SK-N-MC (cell line): ENCODE measurements at regions not wholly inside any gene's neighbourhood (a gene's known extent, or its start where the extent isn't known, plus 50 kb on each side); places are given as distances from the start of the nearest gene placed in this dataset.

Experiments
- DNase-seq: peaks from one replicate; pipeline ENCODE4 v3.0.0-alpha.2; 2011; ENCODE audit warnings: low read depth, low spot score
- H3K27ac ChIP-seq: fragments of 200-600 bp; sonication (generic); 2 replicates; pipeline ENCODE4 v1.5.1; 2016; ENCODE audit warnings: mixed run types
- H3K36me3 ChIP-seq: fragments of 200-600 bp; sonication (generic); 2 replicates; pipeline ENCODE4 v1.6.1; 2017; ENCODE audit warnings: antibody characterized with exemption, low read length, mixed read lengths; ENCODE audit not compliant: insufficient read depth
- H3K4me3 ChIP-seq: fragments of 200-600 bp; sonication (generic); 2 replicates; pipeline ENCODE4 v1.5.1; 2016
- H3K9ac ChIP-seq: fragments of 200-600 bp; sonication (generic); 2 replicates; pipeline ENCODE4 v1.8.0; 2017; ENCODE audit warnings: mixed run types, mixed read lengths; ENCODE audit not compliant: insufficient read length
- H3K9me3 ChIP-seq: fragments of 200-600 bp; sonication (generic); 2 replicates; pipeline ENCODE4 v1.6.1; 2017; ENCODE audit warnings: low read depth, mild to moderate bottlenecking, antibody characterized with exemption, low read length, moderate library complexity, mixed read lengths
- EZH2 ChIP-seq: fragments of 200-600 bp; sonication (generic); IDR thresholded peaks from one replicate; pipeline ENCODE4 v1.6.1; 2017; ENCODE audit warnings: antibody characterized with exemption
- FOXP2 ChIP-seq: optimal IDR thresholded peaks from 2 replicates; pipeline ENCODE3; 2011; ENCODE audit warnings: mild to moderate bottlenecking, moderate library complexity; ENCODE audit not compliant: insufficient read depth; ENCODE audit errors: extremely low read length, control extremely low read depth
- POLR2AphosphoS5 ChIP-seq: IDR thresholded peaks from 2 replicates; pipeline ENCODE4 v1.6.1; 2012; ENCODE audit warnings: mild to moderate bottlenecking, low read depth, low read length, borderline replicate concordance

DNA sequence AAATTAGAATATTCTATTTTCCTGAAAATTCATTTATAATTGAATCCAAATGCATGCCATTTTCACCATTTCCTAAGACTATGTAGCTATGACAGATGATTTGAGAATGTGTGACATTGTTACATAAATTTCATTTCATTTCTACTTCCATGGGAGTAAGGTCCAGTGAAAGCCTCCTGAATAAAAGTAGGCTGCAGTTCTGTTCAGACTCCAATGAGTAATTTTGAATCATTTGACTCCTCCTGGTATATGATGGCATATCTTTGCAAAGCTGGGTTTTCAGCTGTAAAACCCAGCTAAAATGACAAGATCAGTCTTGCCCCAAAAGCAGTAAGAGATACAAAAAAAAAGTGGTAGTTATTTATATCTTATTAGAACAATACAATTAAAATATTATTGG lies 101.0 kb upstream of the DNAJC10 start:
- Histone ChIP-seq H3K27ac (no peak overlapping the region), H3K4me3 (no peak overlapping the region), H3K9me3 (no peaks in the 10 kb centered on the region), H3K36me3 (no peaks in the 10 kb centered on the region), H3K9ac (no peak overlapping the region)
- no peak for DNase-seq
- TF ChIP-seq EZH2, result no peak
- no peak for TF ChIP-seq FOXP2
- no peak for TF ChIP-seq POLR2AphosphoS5

DNA sequence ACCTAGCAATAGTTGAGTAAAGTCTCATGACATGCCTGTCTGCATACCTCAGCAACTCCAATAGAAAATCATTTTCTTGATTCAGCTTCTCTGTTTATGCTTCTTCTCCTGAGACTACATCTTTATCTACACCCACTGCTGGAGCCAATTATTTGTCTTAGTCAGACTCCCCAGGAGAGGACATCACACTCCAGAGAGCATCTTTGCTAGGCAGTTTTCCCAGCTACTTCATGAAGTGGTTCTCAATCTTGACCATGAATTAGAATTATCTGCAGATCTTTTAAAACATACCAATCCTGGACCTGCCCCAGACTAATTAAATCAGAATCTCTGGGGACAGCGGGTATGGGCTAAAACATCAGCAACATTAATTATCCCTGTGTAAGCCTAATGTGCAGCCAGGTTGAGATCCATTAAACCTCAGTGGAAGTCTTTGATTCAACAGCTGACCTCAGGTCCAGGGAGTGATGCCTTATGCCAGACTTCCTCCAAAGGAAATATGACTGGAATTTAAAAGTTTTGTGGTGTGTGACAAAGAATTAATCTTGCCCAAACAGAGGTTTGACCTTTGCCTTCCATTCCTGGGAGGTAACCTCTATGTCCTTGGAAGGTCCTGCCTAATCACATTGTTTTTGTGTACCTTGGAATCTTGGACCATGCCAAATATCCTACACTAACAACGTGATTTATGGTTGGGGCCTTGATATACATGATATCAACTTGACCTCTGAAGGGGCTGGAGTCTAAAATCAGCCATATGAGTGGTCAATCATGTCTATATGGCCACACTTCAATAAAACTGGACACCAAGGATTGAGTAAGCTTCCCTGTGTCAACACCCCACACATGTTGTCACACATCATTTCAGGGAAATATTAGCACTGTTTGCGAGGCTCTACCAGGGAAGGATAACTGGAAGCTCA lies 99.3 kb upstream of the DNAJC10 start:
- H3K27ac ChIP-seq, result no peak overlapping the region

DNA sequence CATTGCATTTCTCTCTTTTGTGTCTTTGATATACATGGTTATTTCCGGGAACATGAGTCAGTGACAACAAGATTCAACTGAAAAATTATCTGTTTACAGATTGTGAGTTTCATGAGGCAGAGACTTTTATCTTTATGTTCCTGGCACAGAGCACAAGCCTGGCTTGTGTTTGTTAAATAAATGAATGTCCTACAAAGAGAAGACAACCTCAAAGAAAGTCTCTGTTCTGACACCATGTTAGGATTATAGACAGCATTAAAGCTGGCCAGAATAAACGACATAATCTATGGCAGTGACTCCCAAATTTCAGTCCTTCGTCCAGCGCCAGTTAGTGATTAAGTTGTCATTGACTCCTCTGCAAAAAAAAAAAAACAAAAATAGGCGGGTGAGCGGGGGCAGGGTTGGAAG lies 97.4 kb upstream of the DNAJC10 start:
- Histone ChIP-seq H3K4me3 (no peak overlapping the region), H3K36me3 (no peaks in the 10 kb centered on the region), H3K9me3 (no peaks in the 10 kb centered on the region), H3K9ac (no peak overlapping the region), H3K27ac (no peak overlapping the region)
- no peak for TF ChIP-seq EZH2
- TF ChIP-seq POLR2AphosphoS5, result no peak
- TF ChIP-seq FOXP2, result no peak
- no peak for DNase-seq

More for the DNA sequence above, 99.3 kb upstream of the DNAJC10 start:
- no peaks in the 10 kb centered on the region for H3K9me3 ChIP-seq
- no peak for DNase-seq
- H3K36me3 ChIP-seq, result no peaks in the 10 kb centered on the region
- H3K4me3 ChIP-seq, result no peak overlapping the region
- no peak for TF ChIP-seq FOXP2
- no peak for TF ChIP-seq EZH2
- TF ChIP-seq POLR2AphosphoS5, result no peak
- no peak overlapping the region for H3K9ac ChIP-seq

DNA sequence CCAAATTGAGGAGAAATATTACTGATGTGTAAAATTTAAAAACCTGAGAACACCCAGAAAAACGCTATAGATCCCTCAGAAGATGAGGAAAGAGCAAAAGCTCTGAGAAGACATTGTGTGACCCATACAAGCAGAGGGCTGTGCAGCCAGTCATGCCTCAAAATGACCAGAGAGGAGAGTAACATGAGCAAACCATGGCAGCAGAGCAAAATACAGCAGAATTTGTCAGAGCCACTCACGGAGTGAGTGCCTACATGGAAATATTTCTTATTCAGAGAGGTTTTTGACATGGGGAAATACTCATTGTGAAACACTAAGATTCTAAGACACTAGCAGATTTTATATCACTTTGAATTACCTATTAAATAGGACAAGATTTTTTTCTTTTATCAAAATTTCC lies 96.8 kb upstream of the DNAJC10 start:
- no peak overlapping the region for H3K4me3 ChIP-seq
- TF ChIP-seq EZH2 (no peak), FOXP2 (no peak), POLR2AphosphoS5 (no peak)
- no peak for DNase-seq
- H3K36me3 ChIP-seq, result no peaks in the 10 kb centered on the region
- no peak overlapping the region for H3K27ac ChIP-seq
- H3K9me3 ChIP-seq, result no peaks in the 10 kb centered on the region
- no peak overlapping the region for H3K9ac ChIP-seq

DNA sequence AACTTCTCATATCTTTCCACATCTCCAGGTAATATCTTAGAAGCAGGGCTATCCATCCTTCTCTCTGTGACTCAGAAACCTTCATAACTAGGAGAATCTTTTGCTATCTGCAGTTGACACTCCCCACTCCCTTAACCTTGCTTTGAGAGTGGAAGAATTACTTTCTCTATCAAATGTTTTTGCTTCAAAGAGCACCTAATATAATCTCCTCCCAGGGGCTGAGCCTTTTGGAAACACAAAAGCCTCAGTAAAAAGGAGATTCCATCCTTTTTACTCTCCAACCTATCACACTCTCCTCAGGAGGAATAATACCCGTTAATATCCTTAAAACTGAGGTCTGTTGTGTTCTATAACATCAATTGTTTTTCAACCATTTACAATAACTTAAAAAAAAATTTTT lies 94.9 kb upstream of the DNAJC10 start:
- no peak overlapping the region for H3K27ac ChIP-seq
- no peaks in the 10 kb centered on the region for H3K36me3 ChIP-seq
- no peaks in the 10 kb centered on the region for H3K9me3 ChIP-seq
- DNase-seq, result no peak
- no peak overlapping the region for H3K9ac ChIP-seq
- no peak for TF ChIP-seq FOXP2
- TF ChIP-seq EZH2, result no peak
- no peak overlapping the region for H3K4me3 ChIP-seq

DNA sequence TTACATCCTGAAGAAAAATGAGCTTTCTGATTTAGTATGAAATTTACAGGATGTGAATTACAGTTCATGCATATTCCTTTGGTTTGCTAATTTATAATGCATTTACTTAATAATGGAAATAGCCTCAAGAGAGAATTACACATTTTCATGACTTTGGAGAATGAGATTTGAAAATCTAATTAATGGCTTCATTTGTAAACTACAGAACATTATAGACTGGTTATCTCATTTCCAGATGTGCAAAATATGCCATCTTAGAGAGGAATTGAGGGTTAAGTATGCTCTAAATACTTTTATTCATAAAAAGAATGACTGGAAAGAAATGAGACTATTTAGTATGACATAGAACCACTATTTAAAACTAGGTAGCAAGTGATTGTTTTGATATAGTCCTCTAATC lies 94.2 kb upstream of the DNAJC10 start:
- no peak for DNase-seq
- no peaks in the 10 kb centered on the region for H3K36me3 ChIP-seq
- H3K9ac ChIP-seq, result no peak overlapping the region
- H3K9me3 ChIP-seq, result no peaks in the 10 kb centered on the region
- H3K27ac ChIP-seq, result no peak overlapping the region
- H3K4me3 ChIP-seq, result no peak overlapping the region
- TF ChIP-seq FOXP2 (no peak), EZH2 (no peak), POLR2AphosphoS5 (no peak)

DNA sequence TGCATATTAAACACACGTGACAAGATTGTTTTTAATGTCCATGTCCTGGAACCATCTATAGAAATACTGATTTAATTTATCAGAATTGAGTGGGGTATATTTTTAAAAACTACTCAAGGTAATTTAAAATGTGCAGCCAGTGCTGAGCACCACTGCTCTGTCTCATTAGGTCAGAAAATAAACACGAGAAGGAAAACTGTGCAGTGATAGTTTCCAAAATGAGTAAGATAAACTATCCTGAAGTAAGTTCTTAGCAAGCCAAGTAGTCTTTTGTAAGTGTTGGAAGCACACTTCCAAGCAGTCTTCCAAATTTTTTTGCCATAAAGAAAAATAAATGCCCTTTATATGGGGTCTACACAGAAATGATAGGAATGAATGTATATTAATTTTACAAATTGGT lies 93.8 kb upstream of the DNAJC10 start:
- Histone ChIP-seq H3K4me3 (no peak overlapping the region), H3K9ac (no peak overlapping the region), H3K9me3 (no peaks in the 10 kb centered on the region), H3K27ac (no peak overlapping the region), H3K36me3 (no peaks in the 10 kb centered on the region)
- TF ChIP-seq EZH2 (no peak), FOXP2 (no peak), POLR2AphosphoS5 (no peak)
- no peak for DNase-seq

DNA sequence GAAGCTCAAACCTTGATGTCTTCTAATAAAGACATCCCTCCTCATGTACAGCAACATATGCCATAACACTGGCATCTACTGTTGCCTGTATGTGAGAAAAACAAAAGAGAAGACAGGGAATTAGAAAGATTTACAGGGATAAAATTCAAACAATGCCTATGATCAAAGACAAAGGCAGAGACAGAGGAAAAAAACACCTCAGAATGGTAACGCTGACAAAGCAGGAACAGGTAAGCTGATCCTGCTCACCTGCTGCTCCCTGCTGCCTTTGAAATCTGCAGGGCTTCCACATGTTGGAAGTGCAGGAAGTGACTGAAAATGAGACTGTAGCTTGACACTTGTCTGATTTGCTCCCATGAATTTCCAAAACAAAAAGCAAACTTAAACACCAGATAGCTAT lies 90.2 kb upstream of the DNAJC10 start:
- H3K9me3 ChIP-seq, result no peaks in the 10 kb centered on the region
- no peak overlapping the region for H3K4me3 ChIP-seq
- no peak for DNase-seq
- H3K27ac ChIP-seq, result no peak overlapping the region
- no peak for TF ChIP-seq POLR2AphosphoS5
- no peak for TF ChIP-seq FOXP2
- TF ChIP-seq EZH2, result no peak
- H3K9ac ChIP-seq, result no peak overlapping the region
- no peaks in the 10 kb centered on the region for H3K36me3 ChIP-seq

DNA sequence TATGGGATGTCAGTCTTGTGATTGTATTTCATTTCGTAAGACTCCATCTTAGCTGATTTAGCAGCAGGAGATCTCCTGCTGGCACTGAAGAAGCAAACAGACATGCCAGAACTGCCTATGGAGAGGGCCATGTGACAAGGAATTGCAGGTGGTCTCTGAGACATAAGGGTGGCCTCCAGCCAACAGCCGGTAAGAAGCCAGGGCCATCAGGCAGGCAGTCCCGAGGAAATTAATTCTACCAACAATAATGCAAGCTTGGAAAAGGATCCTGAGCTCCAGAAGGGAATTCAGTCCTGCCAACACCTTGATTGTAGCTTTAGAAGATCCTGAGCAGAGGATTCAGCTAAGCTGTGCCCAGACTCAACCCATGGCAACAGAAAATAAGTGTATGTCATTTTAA lies 87.1 kb upstream of the DNAJC10 start:
- no peak overlapping the region for H3K4me3 ChIP-seq
- H3K27ac ChIP-seq, result no peak overlapping the region
- no peaks in the 10 kb centered on the region for H3K36me3 ChIP-seq
- H3K9ac ChIP-seq, result no peak overlapping the region
- no peak for DNase-seq
- no peak for TF ChIP-seq POLR2AphosphoS5
- TF ChIP-seq EZH2, result no peak
- no peak for TF ChIP-seq FOXP2
- H3K9me3 ChIP-seq, result no peaks in the 10 kb centered on the region

DNA sequence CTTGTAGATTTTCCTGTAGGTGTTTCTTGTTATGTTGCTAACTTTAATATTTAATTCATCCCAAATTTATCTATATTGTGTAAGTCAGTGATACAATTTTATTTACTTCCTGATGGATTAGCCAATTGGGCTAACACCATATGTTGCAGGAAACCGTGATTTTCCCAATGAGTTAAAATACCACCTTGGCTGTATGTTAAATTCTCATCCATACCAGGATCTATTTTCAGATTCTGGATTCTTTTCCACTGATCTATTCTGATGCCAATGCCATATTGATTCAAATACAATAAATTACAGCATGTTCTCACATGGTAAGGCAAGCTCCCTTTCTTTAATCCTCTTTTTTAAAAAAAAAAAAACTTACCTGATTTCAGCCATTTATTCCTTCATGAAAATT lies 85.8 kb upstream of the DNAJC10 start:
- no peak for DNase-seq
- TF ChIP-seq FOXP2 (no peak), POLR2AphosphoS5 (no peak), EZH2 (no peak)

More for the DNA sequence above, 85.8 kb upstream of the DNAJC10 start:
- H3K27ac ChIP-seq, result no peak overlapping the region
- no peak overlapping the region for H3K4me3 ChIP-seq
- no peaks in the 10 kb centered on the region for H3K36me3 ChIP-seq
- no peaks in the 10 kb centered on the region for H3K9me3 ChIP-seq
- no peak overlapping the region for H3K9ac ChIP-seq
